ENCODE measurements at regions not wholly inside any gene's neighbourhood (a gene's known extent, or its start where the extent isn't known, plus 50 kb on each side); places are given as distances from the start of the nearest gene placed in this dataset.

GRCh38 chr3:106029954-106030626 is 161.3 kb upstream of the CBLB start:
- TF ChIP-seq CTCF (IDR thresholded peaks at IDR 0.05): no peak
- no peak for TF ChIP-seq POLR2A (IDR thresholded peaks at IDR 0.05)

Measured in body of pancreas (tissue), 4 donors.